WTC11 (cell line): ENCODE measurements at regions not wholly inside any gene's neighbourhood (a gene's known extent, or its start where the extent isn't known, plus 50 kb on each side); places are given as distances from the start of the nearest gene placed in this dataset.

ENCODE experiments used
- ATAC-seq: fragments of 200-7000 bp; cut with Tn5 transposase; 2 replicates; pipeline ENCODE4 v1.10.0; 2021; ENCODE audit warnings: mild to moderate bottlenecking, moderate library complexity
- CTCF ChIA-PET: fragments of 300-600 bp; sonication (Branson Sonifier 250); formaldehyde crosslinking; loops from one replicate; lab custom pipeline; 2021; ENCODE audit warnings: antibody characterized with exemption; lab: Charles Lee
- POLR2A ChIA-PET: fragments of 350-600 bp; sonication (Branson Sonifier 250); formaldehyde crosslinking; loops from one replicate; lab custom pipeline; 2021; ENCODE audit warnings: antibody characterized with exemption; lab: Charles Lee
- DNase-seq: peaks from one replicate; pipeline ENCODE4 v3.0.0; 2021; ENCODE audit warnings: low spot score
- H3K27ac Mint-ChIP-seq: 2 replicates; pipeline ENCODE4 v1.8.0; 2021; ENCODE audit warnings: mixed read lengths
- H3K27me3 Mint-ChIP-seq: 2 replicates; pipeline ENCODE4 v1.8.0; 2021; ENCODE audit warnings: low read depth, mild to moderate bottlenecking, moderate library complexity, mixed read lengths
- H3K36me3 Mint-ChIP-seq: 2 replicates; pipeline ENCODE4 v1.8.0; 2021; ENCODE audit warnings: mixed read lengths
- H3K4me1 Mint-ChIP-seq: 2 replicates; pipeline ENCODE4 v1.8.0; 2022; ENCODE audit warnings: mixed read lengths
- H3K4me3 Mint-ChIP-seq: 2 replicates; pipeline ENCODE4 v1.8.0; 2021; ENCODE audit warnings: mild to moderate bottlenecking, moderate library complexity, mixed read lengths
- H3K9me3 Mint-ChIP-seq: 2 replicates; pipeline ENCODE4 v1.8.0; 2021; ENCODE audit warnings: mixed read lengths
- CREB1 ChIP-seq: sonication (generic); formaldehyde crosslinking; IDR thresholded peaks from 2 replicates; pipeline ENCODE4 v1.8.0; 2023; ENCODE audit warnings: mild to moderate bottlenecking, missing genetic modification reagents
- CTCF ChIP-seq: fragments of 200-600 bp; IDR thresholded peaks from 2 replicates; pipeline ENCODE4 v1.8.0; 2022; ENCODE audit warnings: antibody characterized with exemption
- FOXP1 ChIP-seq: sonication (generic); formaldehyde crosslinking; IDR thresholded peaks from 2 replicates; pipeline ENCODE4 v1.8.0; 2022; ENCODE audit warnings: missing genetic modification reagents, mild to moderate bottlenecking, moderate library complexity, borderline replicate concordance
- FOXP4 ChIP-seq: sonication (generic); formaldehyde crosslinking; IDR thresholded peaks from 2 replicates; pipeline ENCODE4 v1.8.0; 2022; ENCODE audit warnings: mild to moderate bottlenecking, missing genetic modification reagents
- HMGA2 ChIP-seq: fragments of 250-450 bp; sonication (Bioruptor Pico); IDR thresholded peaks from 2 replicates; pipeline ENCODE4 v1.4.0; 2021; ENCODE audit warnings: mild to moderate bottlenecking, moderate library complexity
- IRF2 ChIP-seq: sonication (generic); formaldehyde crosslinking; IDR thresholded peaks from 2 replicates; pipeline ENCODE4 v1.8.0; 2022; ENCODE audit warnings: low read depth, missing genetic modification reagents, borderline replicate concordance
- MXD4 ChIP-seq: fragments of 250-450 bp; sonication (Bioruptor Pico); IDR thresholded peaks from 2 replicates; pipeline ENCODE4 v1.8.0; 2021; ENCODE audit warnings: mild to moderate bottlenecking, moderate library complexity, borderline replicate concordance
- MYBL2 ChIP-seq: sonication (generic); formaldehyde crosslinking; IDR thresholded peaks from 2 replicates; pipeline ENCODE4 v1.8.1; 2023; ENCODE audit warnings: mild to moderate bottlenecking, moderate library complexity, missing genetic modification reagents
- NFE2L1 ChIP-seq: sonication (generic); formaldehyde crosslinking; IDR thresholded peaks from 2 replicates; pipeline ENCODE4 v1.8.1; 2023; ENCODE audit warnings: missing genetic modification reagents
- OVOL2 ChIP-seq: fragments of 250-450 bp; sonication (Bioruptor Pico); IDR thresholded peaks from 2 replicates; pipeline ENCODE4 v1.9.0; 2021; ENCODE audit warnings: mild to moderate bottlenecking, borderline replicate concordance
- RELA ChIP-seq: sonication (generic); formaldehyde crosslinking; IDR thresholded peaks from 2 replicates; pipeline ENCODE4 v1.8.1; 2022; ENCODE audit warnings: missing genetic modification reagents, mild to moderate bottlenecking, borderline replicate concordance
- SMAD3 ChIP-seq: sonication (generic); formaldehyde crosslinking; IDR thresholded peaks from 2 replicates; pipeline ENCODE4 v1.8.0; 2022; ENCODE audit warnings: missing genetic modification reagents, mild to moderate bottlenecking, borderline replicate concordance
- SMAD4 ChIP-seq: sonication (generic); formaldehyde crosslinking; IDR thresholded peaks from 2 replicates; pipeline ENCODE4 v1.8.0; 2022; ENCODE audit warnings: mild to moderate bottlenecking, missing genetic modification reagents
- TEAD4 ChIP-seq: sonication (generic); formaldehyde crosslinking; IDR thresholded peaks from 2 replicates; pipeline ENCODE4 v1.8.0; 2022; ENCODE audit warnings: mild to moderate bottlenecking, missing genetic modification reagents
- ZNF263 ChIP-seq: sonication (generic); formaldehyde crosslinking; IDR thresholded peaks from 2 replicates; pipeline ENCODE4 v1.8.1; 2022; ENCODE audit warnings: low read depth, mild to moderate bottlenecking, moderate library complexity, missing genetic modification reagents
- ZNF317 ChIP-seq: sonication (generic); formaldehyde crosslinking; IDR thresholded peaks from 2 replicates; pipeline ENCODE4 v1.8.1; 2023; ENCODE audit warnings: low read depth, mild to moderate bottlenecking, moderate library complexity, missing genetic modification reagents, borderline replicate concordance
- ZNF396 ChIP-seq: fragments of 250-450 bp; sonication (Bioruptor Pico); IDR thresholded peaks from 2 replicates; pipeline ENCODE4 v1.8.0; 2021; ENCODE audit warnings: mild to moderate bottlenecking, moderate library complexity, borderline replicate concordance
- ZNF416 ChIP-seq: fragments of 250-450 bp; sonication (Bioruptor Pico); IDR thresholded peaks from 2 replicates; pipeline ENCODE4 v1.9.0; 2021; ENCODE audit warnings: mild to moderate bottlenecking, inconsistent platforms
- ZNF423 ChIP-seq: fragments of 250-450 bp; sonication (Bioruptor Pico); IDR thresholded peaks from 2 replicates; pipeline ENCODE4 v2.1.2; 2022; ENCODE audit warnings: mild to moderate bottlenecking, moderate library complexity
- TF ChIP-seq, protein P1 (sequence below): fragments of 250-450 bp; sonication (Bioruptor Pico); IDR thresholded peaks from 2 replicates; pipeline ENCODE4 v1.9.0; 2021; ENCODE audit warnings: mild to moderate bottlenecking, borderline replicate concordance
- TF ChIP-seq, protein P2 (sequence below): sonication (generic); formaldehyde crosslinking; IDR thresholded peaks from 2 replicates; pipeline ENCODE4 v1.8.1; 2022; ENCODE audit warnings: low read depth, mild to moderate bottlenecking, moderate library complexity, missing genetic modification reagents, borderline replicate concordance
- TF ChIP-seq, protein P3 (sequence below): sonication (generic); formaldehyde crosslinking; IDR thresholded peaks from 2 replicates; pipeline ENCODE4 v1.8.1; 2022; ENCODE audit warnings: missing genetic modification reagents, borderline replicate concordance
- TF ChIP-seq, protein P4 (sequence below): sonication (generic); formaldehyde crosslinking; IDR thresholded peaks from 2 replicates; pipeline ENCODE4 v1.8.0; 2022; ENCODE audit warnings: mild to moderate bottlenecking, missing genetic modification reagents
- TF ChIP-seq, protein P5 (sequence below): sonication (generic); formaldehyde crosslinking; IDR thresholded peaks from 2 replicates; pipeline ENCODE4 v1.8.1; 2022; ENCODE audit warnings: low read depth, missing genetic modification reagents, borderline replicate concordance

GRCh38 chr9:24351973-24352372, 193.7 kb downstream of the IZUMO3 start:
- H3K9me3 Mint-ChIP-seq: peaks cover 33% of the 10 kb centered on the region
- H3K36me3 Mint-ChIP-seq: peaks cover 19% of the 10 kb centered on the region
- H3K27ac Mint-ChIP-seq: no peak overlapping the region
- H3K27me3 Mint-ChIP-seq: no peaks in the 10 kb centered on the region
- POLR2A ChIA-PET: no interaction called here
- CTCF ChIA-PET: no interaction called here
- H3K4me1 Mint-ChIP-seq: peaks cover 10% of the 10 kb centered on the region
- DNase-seq: no peak
- no peak for ATAC-seq
- no peak overlapping the region for H3K4me3 Mint-ChIP-seq
- TF ChIP-seq TEAD4 (CRISPR knock-in tag): no peak
- TF ChIP-seq, protein P1, sequence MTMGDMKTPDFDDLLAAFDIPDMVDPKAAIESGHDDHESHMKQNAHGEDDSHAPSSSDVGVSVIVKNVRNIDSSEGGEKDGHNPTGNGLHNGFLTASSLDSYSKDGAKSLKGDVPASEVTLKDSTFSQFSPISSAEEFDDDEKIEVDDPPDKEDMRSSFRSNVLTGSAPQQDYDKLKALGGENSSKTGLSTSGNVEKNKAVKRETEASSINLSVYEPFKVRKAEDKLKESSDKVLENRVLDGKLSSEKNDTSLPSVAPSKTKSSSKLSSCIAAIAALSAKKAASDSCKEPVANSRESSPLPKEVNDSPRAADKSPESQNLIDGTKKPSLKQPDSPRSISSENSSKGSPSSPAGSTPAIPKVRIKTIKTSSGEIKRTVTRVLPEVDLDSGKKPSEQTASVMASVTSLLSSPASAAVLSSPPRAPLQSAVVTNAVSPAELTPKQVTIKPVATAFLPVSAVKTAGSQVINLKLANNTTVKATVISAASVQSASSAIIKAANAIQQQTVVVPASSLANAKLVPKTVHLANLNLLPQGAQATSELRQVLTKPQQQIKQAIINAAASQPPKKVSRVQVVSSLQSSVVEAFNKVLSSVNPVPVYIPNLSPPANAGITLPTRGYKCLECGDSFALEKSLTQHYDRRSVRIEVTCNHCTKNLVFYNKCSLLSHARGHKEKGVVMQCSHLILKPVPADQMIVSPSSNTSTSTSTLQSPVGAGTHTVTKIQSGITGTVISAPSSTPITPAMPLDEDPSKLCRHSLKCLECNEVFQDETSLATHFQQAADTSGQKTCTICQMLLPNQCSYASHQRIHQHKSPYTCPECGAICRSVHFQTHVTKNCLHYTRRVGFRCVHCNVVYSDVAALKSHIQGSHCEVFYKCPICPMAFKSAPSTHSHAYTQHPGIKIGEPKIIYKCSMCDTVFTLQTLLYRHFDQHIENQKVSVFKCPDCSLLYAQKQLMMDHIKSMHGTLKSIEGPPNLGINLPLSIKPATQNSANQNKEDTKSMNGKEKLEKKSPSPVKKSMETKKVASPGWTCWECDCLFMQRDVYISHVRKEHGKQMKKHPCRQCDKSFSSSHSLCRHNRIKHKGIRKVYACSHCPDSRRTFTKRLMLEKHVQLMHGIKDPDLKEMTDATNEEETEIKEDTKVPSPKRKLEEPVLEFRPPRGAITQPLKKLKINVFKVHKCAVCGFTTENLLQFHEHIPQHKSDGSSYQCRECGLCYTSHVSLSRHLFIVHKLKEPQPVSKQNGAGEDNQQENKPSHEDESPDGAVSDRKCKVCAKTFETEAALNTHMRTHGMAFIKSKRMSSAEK (CRISPR knock-in tag): no peak
- TF ChIP-seq, protein P2, sequence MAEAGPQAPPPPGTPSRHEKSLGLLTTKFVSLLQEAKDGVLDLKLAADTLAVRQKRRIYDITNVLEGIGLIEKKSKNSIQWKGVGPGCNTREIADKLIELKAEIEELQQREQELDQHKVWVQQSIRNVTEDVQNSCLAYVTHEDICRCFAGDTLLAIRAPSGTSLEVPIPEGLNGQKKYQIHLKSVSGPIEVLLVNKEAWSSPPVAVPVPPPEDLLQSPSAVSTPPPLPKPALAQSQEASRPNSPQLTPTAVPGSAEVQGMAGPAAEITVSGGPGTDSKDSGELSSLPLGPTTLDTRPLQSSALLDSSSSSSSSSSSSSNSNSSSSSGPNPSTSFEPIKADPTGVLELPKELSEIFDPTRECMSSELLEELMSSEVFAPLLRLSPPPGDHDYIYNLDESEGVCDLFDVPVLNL: no peak
- TF ChIP-seq, protein P3, sequence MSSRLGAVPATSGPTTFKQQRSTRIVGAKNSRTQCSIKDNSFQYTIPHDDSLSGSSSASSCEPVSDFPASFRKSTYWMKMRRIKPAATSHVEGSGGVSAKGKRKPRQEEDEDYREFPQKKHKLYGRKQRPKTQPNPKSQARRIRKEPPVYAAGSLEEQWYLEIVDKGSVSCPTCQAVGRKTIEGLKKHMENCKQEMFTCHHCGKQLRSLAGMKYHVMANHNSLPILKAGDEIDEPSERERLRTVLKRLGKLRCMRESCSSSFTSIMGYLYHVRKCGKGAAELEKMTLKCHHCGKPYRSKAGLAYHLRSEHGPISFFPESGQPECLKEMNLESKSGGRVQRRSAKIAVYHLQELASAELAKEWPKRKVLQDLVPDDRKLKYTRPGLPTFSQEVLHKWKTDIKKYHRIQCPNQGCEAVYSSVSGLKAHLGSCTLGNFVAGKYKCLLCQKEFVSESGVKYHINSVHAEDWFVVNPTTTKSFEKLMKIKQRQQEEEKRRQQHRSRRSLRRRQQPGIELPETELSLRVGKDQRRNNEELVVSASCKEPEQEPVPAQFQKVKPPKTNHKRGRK (CRISPR knock-in tag): no peak
- no peak for TF ChIP-seq SMAD3 (CRISPR knock-in tag)
- no peak for TF ChIP-seq IRF2 (CRISPR knock-in tag)
- no peak for TF ChIP-seq ZNF416 (CRISPR knock-in tag)
- TF ChIP-seq, protein P4, sequence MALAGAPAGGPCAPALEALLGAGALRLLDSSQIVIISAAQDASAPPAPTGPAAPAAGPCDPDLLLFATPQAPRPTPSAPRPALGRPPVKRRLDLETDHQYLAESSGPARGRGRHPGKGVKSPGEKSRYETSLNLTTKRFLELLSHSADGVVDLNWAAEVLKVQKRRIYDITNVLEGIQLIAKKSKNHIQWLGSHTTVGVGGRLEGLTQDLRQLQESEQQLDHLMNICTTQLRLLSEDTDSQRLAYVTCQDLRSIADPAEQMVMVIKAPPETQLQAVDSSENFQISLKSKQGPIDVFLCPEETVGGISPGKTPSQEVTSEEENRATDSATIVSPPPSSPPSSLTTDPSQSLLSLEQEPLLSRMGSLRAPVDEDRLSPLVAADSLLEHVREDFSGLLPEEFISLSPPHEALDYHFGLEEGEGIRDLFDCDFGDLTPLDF (CRISPR knock-in tag): no peak
- no peak for TF ChIP-seq CTCF
- no peak for TF ChIP-seq OVOL2 (CRISPR knock-in tag)
- no peak for TF ChIP-seq HMGA2
- no peak for TF ChIP-seq NFE2L1 (CRISPR knock-in tag)

GRCh38 chr9:24351258-24351657, 194.4 kb downstream of the IZUMO3 start:
- no peak overlapping the region for H3K27ac Mint-ChIP-seq
- H3K9me3 Mint-ChIP-seq: peaks cover 31% of the 10 kb centered on the region
- no peak for ATAC-seq
- ChIA-PET CTCF (no interaction called here), POLR2A (no interaction called here)
- H3K4me1 Mint-ChIP-seq: peaks cover 10% of the 10 kb centered on the region
- H3K4me3 Mint-ChIP-seq: no peak overlapping the region
- peaks cover 16% of the 10 kb centered on the region for H3K36me3 Mint-ChIP-seq
- no peak for DNase-seq
- H3K27me3 Mint-ChIP-seq: no peaks in the 10 kb centered on the region
- TF ChIP-seq FOXP4 (CRISPR knock-in tag) (no peak), ZNF396 (CRISPR knock-in tag) (no peak), RELA (CRISPR knock-in tag) (no peak), ZNF263 (CRISPR knock-in tag) (no peak), ZNF317 (no peak), FOXP1 (CRISPR knock-in tag) (no peak), ZNF423 (CRISPR knock-in tag) (no peak), SMAD4 (CRISPR knock-in tag) (no peak), CREB1 (CRISPR knock-in tag) (no peak), MXD4 (CRISPR knock-in tag) (no peak), MYBL2 (CRISPR knock-in tag) (no peak)
- TF ChIP-seq, protein P5, sequence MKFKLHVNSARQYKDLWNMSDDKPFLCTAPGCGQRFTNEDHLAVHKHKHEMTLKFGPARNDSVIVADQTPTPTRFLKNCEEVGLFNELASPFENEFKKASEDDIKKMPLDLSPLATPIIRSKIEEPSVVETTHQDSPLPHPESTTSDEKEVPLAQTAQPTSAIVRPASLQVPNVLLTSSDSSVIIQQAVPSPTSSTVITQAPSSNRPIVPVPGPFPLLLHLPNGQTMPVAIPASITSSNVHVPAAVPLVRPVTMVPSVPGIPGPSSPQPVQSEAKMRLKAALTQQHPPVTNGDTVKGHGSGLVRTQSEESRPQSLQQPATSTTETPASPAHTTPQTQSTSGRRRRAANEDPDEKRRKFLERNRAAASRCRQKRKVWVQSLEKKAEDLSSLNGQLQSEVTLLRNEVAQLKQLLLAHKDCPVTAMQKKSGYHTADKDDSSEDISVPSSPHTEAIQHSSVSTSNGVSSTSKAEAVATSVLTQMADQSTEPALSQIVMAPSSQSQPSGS (CRISPR knock-in tag): no peak
